ENCODE measurements at regions not wholly inside any gene's neighbourhood (a gene's known extent, or its start where the extent isn't known, plus 50 kb on each side); places are given as distances from the start of the nearest gene placed in this dataset.

DNA sequence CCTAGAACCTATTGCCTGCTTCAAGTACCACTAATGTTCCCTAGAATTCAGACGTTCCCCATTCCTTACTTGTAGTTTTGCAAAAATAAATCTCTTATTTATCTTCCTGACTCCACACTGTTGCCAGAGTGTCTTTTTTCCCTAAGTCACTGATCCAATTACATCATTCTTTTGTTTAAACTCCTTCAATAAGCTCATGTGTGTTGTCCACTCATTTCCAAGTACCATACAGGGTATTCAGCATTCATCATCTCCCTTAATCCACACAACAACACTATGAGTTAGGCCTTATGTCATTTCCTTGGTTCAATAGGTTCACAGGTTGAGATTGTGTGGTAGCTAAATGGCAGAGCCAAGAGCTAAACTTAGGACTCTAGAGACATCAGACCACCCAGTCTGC, 119.9 kb upstream of the RHOBTB1 start:
- Mint-ChIP-seq H3K36me3 (ENCODE audit: low read depth) (no peaks in the 10 kb centered on the region), H3K4me3 (no peak overlapping the region), H3K9me3 (no peaks in the 10 kb centered on the region), H3K27me3 (no peaks in the 10 kb centered on the region), H3K27ac (no peak overlapping the region), H3K4me1 (ENCODE audit: low read depth) (no peaks in the 10 kb centered on the region)
- no peak for ATAC-seq (ENCODE audit: poor library complexity)
- Histone ChIP-seq H3K4me3 (ENCODE audit: low read length) (no peak overlapping the region), H3K27ac (ENCODE audit: low read depth in 1 of 2, low read length in 2 of 2) (no peak overlapping the region), H3K4me1 (ENCODE audit: insufficient read depth, low read length) (no peaks in the 10 kb centered on the region), H3K36me3 (ENCODE audit: insufficient read depth, low read length) (no peaks in the 10 kb centered on the region), H3K27me3 (ENCODE audit: control insufficient read depth in 1 of 2, insufficient read depth in 2 of 2, low read length in 2 of 2) (no peaks in the 10 kb centered on the region), H3K9me3 (ENCODE audit: control insufficient read depth in 1 of 2, insufficient read depth in 1 of 2, low read length in 2 of 2) (no peaks in the 10 kb centered on the region)
- ChIA-PET CTCF (no interaction called here), POLR2A (no interaction called here)
- intact Hi-C loops (cut with DNase I, micrococcal nuclease) = no loop called here
- TF ChIP-seq, protein P1, sequence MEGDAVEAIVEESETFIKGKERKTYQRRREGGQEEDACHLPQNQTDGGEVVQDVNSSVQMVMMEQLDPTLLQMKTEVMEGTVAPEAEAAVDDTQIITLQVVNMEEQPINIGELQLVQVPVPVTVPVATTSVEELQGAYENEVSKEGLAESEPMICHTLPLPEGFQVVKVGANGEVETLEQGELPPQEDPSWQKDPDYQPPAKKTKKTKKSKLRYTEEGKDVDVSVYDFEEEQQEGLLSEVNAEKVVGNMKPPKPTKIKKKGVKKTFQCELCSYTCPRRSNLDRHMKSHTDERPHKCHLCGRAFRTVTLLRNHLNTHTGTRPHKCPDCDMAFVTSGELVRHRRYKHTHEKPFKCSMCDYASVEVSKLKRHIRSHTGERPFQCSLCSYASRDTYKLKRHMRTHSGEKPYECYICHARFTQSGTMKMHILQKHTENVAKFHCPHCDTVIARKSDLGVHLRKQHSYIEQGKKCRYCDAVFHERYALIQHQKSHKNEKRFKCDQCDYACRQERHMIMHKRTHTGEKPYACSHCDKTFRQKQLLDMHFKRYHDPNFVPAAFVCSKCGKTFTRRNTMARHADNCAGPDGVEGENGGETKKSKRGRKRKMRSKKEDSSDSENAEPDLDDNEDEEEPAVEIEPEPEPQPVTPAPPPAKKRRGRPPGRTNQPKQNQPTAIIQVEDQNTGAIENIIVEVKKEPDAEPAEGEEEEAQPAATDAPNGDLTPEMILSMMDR (IDR thresholded peaks at IDR 0.05) = no peak
- DNase-seq = no peak

DNA sequence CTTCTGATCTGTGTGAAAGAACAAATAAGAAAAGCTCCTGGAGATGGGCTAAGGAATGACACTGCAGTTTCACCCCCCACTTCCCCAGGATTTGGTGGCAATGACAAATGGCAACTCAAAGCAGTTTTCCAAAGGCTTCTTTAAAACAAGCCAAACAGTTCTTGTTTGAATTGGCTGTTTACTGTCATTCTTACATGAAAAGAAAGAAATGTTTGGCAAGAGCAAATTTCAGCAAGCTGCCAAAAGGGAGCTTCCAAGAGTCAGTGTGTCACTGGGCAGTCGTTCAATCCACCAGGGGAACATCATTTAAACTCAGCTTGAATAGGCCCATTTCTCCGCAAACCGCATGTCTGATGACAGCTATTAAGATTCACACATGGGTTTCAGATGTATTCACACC, 119.0 kb upstream of the RHOBTB1 start:
- H3K27me3 Mint-ChIP-seq = no peaks in the 10 kb centered on the region
- H3K27ac Mint-ChIP-seq = no peak overlapping the region
- no peaks in the 10 kb centered on the region for H3K4me1 Mint-ChIP-seq (ENCODE audit: low read depth)
- no peak for DNase-seq
- Histone ChIP-seq H3K4me1 (ENCODE audit: insufficient read depth, low read length) (no peaks in the 10 kb centered on the region), H3K27ac (ENCODE audit: low read depth in 1 of 2, low read length in 2 of 2) (no peak overlapping the region), H3K4me3 (ENCODE audit: low read length) (no peak overlapping the region), H3K27me3 (ENCODE audit: control insufficient read depth in 1 of 2, insufficient read depth in 2 of 2, low read length in 2 of 2) (no peaks in the 10 kb centered on the region), H3K9me3 (ENCODE audit: control insufficient read depth in 1 of 2, insufficient read depth in 1 of 2, low read length in 2 of 2) (no peaks in the 10 kb centered on the region), H3K36me3 (ENCODE audit: insufficient read depth, low read length) (no peaks in the 10 kb centered on the region)
- ChIA-PET CTCF (no interaction called here), POLR2A (no interaction called here)
- intact Hi-C loops (cut with DNase I, micrococcal nuclease) = no loop called here
- no peak for ATAC-seq (ENCODE audit: poor library complexity)
- H3K4me3 Mint-ChIP-seq = no peak overlapping the region
- H3K36me3 Mint-ChIP-seq (ENCODE audit: low read depth) = no peaks in the 10 kb centered on the region
- TF ChIP-seq, protein P1 (IDR thresholded peaks at IDR 0.05) = no peak
- H3K9me3 Mint-ChIP-seq = no peaks in the 10 kb centered on the region

GRCh38 chr10:61061923-61062504, 118.0 kb upstream of the RHOBTB1 start:
- H3K9me3 ChIP-seq (ENCODE audit: control insufficient read depth in 1 of 2, insufficient read depth in 1 of 2, low read length in 2 of 2) = no peaks in the 10 kb centered on the region
- H3K27ac ChIP-seq (ENCODE audit: low read depth in 1 of 2, low read length in 2 of 2) = no peak overlapping the region
- Mint-ChIP-seq H3K27me3 (no peaks in the 10 kb centered on the region), H3K36me3 (ENCODE audit: low read depth) (no peaks in the 10 kb centered on the region), H3K4me1 (ENCODE audit: low read depth) (no peaks in the 10 kb centered on the region), H3K4me3 (no peak overlapping the region), H3K27ac (no peak overlapping the region), H3K9me3 (no peaks in the 10 kb centered on the region)
- no peaks in the 10 kb centered on the region for H3K27me3 ChIP-seq (ENCODE audit: control insufficient read depth in 1 of 2, insufficient read depth in 2 of 2, low read length in 2 of 2)
- H3K4me3 ChIP-seq (ENCODE audit: low read length) = no peak overlapping the region
- no peaks in the 10 kb centered on the region for H3K4me1 ChIP-seq (ENCODE audit: insufficient read depth, low read length)
- intact Hi-C loops (cut with DNase I, micrococcal nuclease) = no loop called here
- ChIA-PET CTCF (no interaction called here), POLR2A (no interaction called here)
- no peaks in the 10 kb centered on the region for H3K36me3 ChIP-seq (ENCODE audit: insufficient read depth, low read length)
- DNase-seq (no peak), ATAC-seq (ENCODE audit: poor library complexity) (no peak)
- TF ChIP-seq, protein P1 (IDR thresholded peaks at IDR 0.05) = no peak

All from CD4-positive, alpha-beta T cell (primary cell).